D721Med (cell line): ENCODE measurements at regions not wholly inside any gene's neighbourhood (a gene's known extent, or its start where the extent isn't known, plus 50 kb on each side); places are given as distances from the start of the nearest gene placed in this dataset.

Source experiments
- DNase-seq: peaks from one replicate; pipeline ENCODE4 v3.0.0; 2011; ENCODE audit warnings: low spot score; ENCODE audit not compliant: insufficient read length
- FAIRE-seq: peaks from 2 replicates; lab custom pipeline; 2011; peaks lifted over from hg19 to GRCh38; lab: Jason Lieb, UNC
- TF ChIP-seq, protein P1 (sequence below): IDR thresholded peaks from 2 replicates; pipeline ENCODE4 v1.5.1; 2012; ENCODE audit warnings: mild to moderate bottlenecking, control low read depth; ENCODE audit not compliant: insufficient read depth; ENCODE audit errors: missing control alignments

DNA sequence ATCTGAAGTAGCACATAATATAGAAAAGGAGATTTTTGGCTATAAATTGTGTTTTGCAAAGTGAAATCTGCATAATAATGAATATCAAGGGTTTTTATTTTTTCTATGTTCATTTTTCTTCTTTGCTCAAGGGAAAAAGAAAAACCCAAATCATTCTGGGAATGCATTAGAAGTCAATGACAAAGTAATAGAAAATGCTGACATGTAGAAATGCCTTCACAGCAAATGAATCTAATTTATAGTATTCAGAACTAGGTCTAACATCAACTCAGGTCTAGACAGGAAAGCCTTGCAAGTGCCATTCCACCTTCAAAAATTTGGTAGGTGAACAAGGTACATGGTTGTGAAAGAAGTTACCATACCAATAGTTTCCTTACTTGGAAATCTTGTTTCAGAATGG lies 831.5 kb upstream of the CELF4 start:
- DNase-seq, result no peak
- peak; percentile 11 for FAIRE-seq
- TF ChIP-seq, protein P1, sequence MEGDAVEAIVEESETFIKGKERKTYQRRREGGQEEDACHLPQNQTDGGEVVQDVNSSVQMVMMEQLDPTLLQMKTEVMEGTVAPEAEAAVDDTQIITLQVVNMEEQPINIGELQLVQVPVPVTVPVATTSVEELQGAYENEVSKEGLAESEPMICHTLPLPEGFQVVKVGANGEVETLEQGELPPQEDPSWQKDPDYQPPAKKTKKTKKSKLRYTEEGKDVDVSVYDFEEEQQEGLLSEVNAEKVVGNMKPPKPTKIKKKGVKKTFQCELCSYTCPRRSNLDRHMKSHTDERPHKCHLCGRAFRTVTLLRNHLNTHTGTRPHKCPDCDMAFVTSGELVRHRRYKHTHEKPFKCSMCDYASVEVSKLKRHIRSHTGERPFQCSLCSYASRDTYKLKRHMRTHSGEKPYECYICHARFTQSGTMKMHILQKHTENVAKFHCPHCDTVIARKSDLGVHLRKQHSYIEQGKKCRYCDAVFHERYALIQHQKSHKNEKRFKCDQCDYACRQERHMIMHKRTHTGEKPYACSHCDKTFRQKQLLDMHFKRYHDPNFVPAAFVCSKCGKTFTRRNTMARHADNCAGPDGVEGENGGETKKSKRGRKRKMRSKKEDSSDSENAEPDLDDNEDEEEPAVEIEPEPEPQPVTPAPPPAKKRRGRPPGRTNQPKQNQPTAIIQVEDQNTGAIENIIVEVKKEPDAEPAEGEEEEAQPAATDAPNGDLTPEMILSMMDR, result no peak

DNA sequence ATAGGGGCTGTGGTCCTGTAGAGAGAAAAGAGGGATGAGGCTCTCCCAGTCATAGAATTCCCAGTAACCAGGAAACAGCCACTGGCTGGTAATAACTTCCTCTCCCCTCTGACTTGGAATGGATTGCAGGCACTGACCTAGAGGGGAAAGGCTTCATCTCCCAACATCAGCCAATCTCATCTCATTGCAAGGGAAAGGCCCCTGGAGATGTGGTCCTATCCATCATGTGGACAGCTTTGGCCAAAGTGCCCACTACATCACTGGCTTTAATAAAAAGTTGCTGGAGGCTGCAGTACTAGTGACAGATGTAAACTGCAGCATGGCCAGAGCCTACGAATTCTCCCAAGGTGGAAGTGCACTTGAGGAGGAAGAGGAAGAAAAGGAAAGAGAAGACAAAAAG lies 820.5 kb upstream of the CELF4 start:
- TF ChIP-seq, protein P1, result no peak
- FAIRE-seq, result no peak
- DNase-seq, result no peak

DNA sequence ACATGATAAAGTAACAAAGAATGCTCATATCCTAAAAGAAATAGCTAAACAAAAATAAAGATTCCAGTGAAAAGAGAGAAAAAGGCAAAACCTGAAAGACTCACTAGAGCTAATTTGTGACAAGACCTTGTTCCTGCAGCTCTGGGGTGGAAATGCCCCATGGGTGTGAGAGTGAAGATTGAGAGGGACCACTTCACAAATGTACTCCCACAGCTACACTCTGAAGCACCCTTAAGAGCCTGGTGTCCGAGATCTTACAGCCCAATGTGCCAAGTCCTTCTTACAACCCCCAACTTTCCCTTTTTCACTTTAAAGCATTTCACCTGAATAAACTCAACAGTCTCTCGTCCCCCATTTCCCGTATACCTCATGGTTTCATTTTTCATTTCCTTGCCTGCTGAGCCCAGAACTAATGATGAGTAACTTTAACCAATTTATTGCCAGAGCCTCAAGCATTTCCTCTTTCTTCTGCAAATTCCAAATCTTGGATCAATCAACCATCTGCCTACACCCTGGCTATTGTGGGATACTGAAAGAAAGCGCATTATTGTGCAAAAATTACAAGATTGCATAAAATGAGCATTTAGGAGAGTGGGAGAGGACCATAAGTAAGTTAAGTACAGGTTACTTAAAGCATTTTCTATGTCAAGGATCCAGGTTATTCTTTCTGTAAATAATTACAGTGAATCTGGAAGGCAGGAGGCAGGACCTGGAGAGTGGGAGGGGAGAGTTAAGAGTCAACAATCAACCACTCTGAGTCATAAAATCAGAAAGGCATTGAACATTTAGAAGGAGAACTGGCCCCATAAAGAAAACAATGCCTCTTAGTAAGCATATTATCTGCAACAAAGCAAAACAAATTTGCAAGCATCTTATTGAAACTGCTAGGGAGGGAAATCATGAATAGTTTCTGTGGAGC lies 804.4 kb upstream of the CELF4 start:
- DNase-seq (no peak), FAIRE-seq (peak; percentile 41)
- TF ChIP-seq, protein P1, result no peak

DNA sequence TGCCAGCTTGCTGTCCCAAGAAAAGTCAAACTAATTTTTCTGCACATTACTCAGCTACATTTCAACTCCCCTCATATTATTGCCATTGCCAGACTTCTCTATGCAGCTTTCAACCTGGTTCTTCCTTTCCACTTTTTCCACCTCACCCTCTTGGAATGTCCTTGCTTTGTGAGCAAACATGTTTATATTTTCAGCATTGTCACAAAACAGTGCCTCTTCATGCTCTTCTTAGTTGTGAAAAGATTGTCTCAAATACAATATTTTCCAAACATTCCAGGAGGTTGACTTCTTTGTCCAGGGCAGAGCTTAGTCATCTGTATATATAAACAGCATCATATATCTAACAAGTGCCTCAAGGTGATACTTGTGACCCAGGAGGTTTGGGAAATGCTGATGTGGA lies 803.3 kb upstream of the CELF4 start:
- TF ChIP-seq, protein P1, result no peak
- no peak for FAIRE-seq
- DNase-seq, result no peak

DNA sequence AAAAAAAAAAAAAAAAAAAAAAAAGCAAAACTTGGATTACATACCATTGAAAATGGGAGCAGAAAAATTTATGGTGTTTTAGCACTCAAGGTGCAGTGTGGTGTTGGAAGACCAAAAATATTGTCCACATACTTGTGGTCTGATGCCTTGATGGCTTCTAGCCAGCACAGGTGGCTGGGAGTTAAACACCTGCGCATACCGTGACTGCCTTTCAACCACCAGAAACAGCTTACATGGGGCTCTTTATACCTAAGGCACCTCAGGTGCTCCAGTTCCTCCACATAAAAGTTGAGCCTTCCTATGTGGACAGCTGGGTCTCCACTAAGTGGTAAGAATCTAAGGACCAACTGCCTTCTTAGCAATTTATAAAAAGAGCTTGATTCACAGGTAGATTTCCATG lies 802.6 kb upstream of the CELF4 start:
- no peak for DNase-seq
- no peak for FAIRE-seq
- TF ChIP-seq, protein P1, result no peak

DNA sequence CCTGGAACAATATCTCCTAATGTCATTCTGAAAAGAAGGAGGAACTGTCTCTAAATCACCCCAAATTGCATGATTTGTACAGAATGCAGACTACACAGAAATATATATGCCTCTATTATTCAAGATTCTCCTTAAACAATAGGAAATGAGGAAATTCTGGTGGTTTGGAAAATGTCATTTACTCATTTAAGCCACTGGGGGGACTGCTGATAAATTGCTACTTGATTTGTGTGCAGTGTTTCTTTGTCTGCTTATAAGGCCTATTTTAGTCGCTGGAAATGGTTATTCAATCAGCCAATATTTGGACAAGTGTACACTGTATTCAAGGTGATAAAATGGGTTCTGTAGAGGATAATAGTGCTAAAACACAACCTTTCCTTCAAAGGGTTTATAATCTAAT lies 801.9 kb upstream of the CELF4 start:
- DNase-seq (no peak), FAIRE-seq (no peak)
- TF ChIP-seq, protein P1, result no peak

DNA sequence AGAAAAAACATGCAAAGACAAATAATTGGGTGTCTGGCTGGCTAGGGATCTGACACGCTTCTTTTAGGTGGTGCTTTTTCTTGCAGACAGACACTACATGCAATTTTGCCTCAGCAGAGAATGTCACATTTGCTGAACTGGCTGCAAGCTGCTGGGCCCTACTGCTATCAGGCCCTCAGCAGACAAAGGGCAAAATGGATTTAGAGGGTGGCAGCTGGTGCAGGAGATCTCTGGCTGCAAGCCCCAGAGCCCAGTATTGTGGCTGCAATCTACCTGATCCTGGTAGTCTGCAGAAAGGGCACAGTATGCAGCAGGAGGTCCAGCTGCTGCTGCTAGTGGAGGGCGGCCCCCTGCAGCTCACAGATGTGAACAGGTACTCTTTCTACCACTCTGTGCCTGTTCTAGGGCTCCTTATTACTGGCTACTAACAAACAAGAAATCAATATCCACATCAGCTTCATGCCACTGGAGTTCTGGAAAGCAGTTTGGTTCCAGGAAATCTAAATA lies 796.7 kb upstream of the CELF4 start:
- DNase-seq (no peak), FAIRE-seq (no peak)
- TF ChIP-seq, protein P1, result no peak
